Memory B cell (primary cell): ENCODE measurements at regions not wholly inside any gene's neighbourhood (a gene's known extent, or its start where the extent isn't known, plus 50 kb on each side); places are given as distances from the start of the nearest gene placed in this dataset.
A peak's percentile ranks its signal among the peaks of the same experiment; 100 is the strongest.

Experiments used
- ATAC-seq: fragments of 150-1000 bp; cut with Tn5 transposase; 2 replicates; pipeline ENCODE4 v1.10.0; 2021; ENCODE audit warnings: low read depth, mild to moderate bottlenecking, moderate library complexity
- DNase-seq, 2 donors: peaks; one replicate each; pipeline ENCODE4 v3.0.0; 2022; ENCODE audit warnings: low spot score in 2 of 2
- H3K27ac Mint-ChIP-seq: one replicate; pipeline ENCODE4 v1.8.0; 2022; ENCODE audit warnings: mild to moderate bottlenecking, moderate library complexity, mixed read lengths
- H3K27me3 Mint-ChIP-seq: one replicate; pipeline ENCODE4 v1.8.0; 2022; ENCODE audit warnings: mixed read lengths
- H3K36me3 Mint-ChIP-seq: one replicate; pipeline ENCODE4 v1.8.0; 2022; ENCODE audit warnings: mild to moderate bottlenecking, mixed read lengths
- H3K4me1 Mint-ChIP-seq: one replicate; pipeline ENCODE4 v1.8.0; 2022; ENCODE audit warnings: mixed read lengths
- H3K4me3 Mint-ChIP-seq: one replicate; pipeline ENCODE4 v1.8.0; 2022; ENCODE audit warnings: mild to moderate bottlenecking, moderate library complexity, mixed read lengths
- H3K9me3 Mint-ChIP-seq: one replicate; pipeline ENCODE4 v1.8.0; 2022; ENCODE audit warnings: mixed read lengths

- Mint-ChIP-seq H3K4me3 (no peak overlapping the region), H3K36me3 (no peaks in the 10 kb centered on the region), H3K4me1 (peaks cover 9% of the 10 kb centered on the region), H3K9me3 (no peaks in the 10 kb centered on the region), H3K27me3 (peaks cover 14% of the 10 kb centered on the region), H3K27ac (no peak overlapping the region)
- no peak for ATAC-seq
- no peak for DNase-seq
These were observed 466.8 kb upstream of the MEX3C start for GRCh38 chr18:51664236-51664635.

GRCh38 chr18:51666763-51667191, 469.3 kb upstream of the MEX3C start:
- H3K4me1 Mint-ChIP-seq: peaks cover 5% of the 10 kb centered on the region
- no peaks in the 10 kb centered on the region for H3K9me3 Mint-ChIP-seq
- no peak overlapping the region for H3K4me3 Mint-ChIP-seq
- H3K36me3 Mint-ChIP-seq: no peaks in the 10 kb centered on the region
- no peak for ATAC-seq
- H3K27ac Mint-ChIP-seq: no peak overlapping the region
- no peak for DNase-seq
- peaks cover 11% of the 10 kb centered on the region for H3K27me3 Mint-ChIP-seq

GRCh38 chr18:51668101-51668500, 470.6 kb upstream of the MEX3C start:
- ATAC-seq (peak; percentile 35), DNase-seq (peak; percentile 37 to 52)
- H3K4me1 Mint-ChIP-seq: peaks cover 5% of the 10 kb centered on the region
- H3K4me3 Mint-ChIP-seq: no peak overlapping the region
- no peaks in the 10 kb centered on the region for H3K36me3 Mint-ChIP-seq
- H3K27ac Mint-ChIP-seq: no peak overlapping the region
- H3K9me3 Mint-ChIP-seq: no peaks in the 10 kb centered on the region
- H3K27me3 Mint-ChIP-seq: peaks cover 11% of the 10 kb centered on the region

GRCh38 chr18:51668607-51669006, 471.1 kb upstream of the MEX3C start:
- peaks cover 11% of the 10 kb centered on the region for H3K27me3 Mint-ChIP-seq
- H3K4me1 Mint-ChIP-seq: peaks cover 5% of the 10 kb centered on the region
- no peaks in the 10 kb centered on the region for H3K9me3 Mint-ChIP-seq
- no peaks in the 10 kb centered on the region for H3K36me3 Mint-ChIP-seq
- no peak overlapping the region for H3K27ac Mint-ChIP-seq
- DNase-seq (no peak), ATAC-seq (no peak)
- no peak overlapping the region for H3K4me3 Mint-ChIP-seq

GRCh38 chr18:51686590-51686989, 489.1 kb upstream of the MEX3C start:
- Mint-ChIP-seq H3K27ac (no peak overlapping the region), H3K36me3 (no peaks in the 10 kb centered on the region), H3K27me3 (peaks cover 1% of the 10 kb centered on the region), H3K4me3 (no peak overlapping the region), H3K4me1 (no peaks in the 10 kb centered on the region), H3K9me3 (peaks cover 7% of the 10 kb centered on the region)
- ATAC-seq (no peak), DNase-seq (no peak)

GRCh38 chr18:51687845-51688585, 490.5 kb upstream of the MEX3C start:
- Mint-ChIP-seq H3K4me1 (no peaks in the 10 kb centered on the region), H3K9me3 (no peaks in the 10 kb centered on the region), H3K27ac (no peak overlapping the region), H3K4me3 (no peak overlapping the region), H3K36me3 (no peaks in the 10 kb centered on the region), H3K27me3 (peaks cover 1% of the 10 kb centered on the region)
- DNase-seq: no peak
- ATAC-seq: no peak

- Mint-ChIP-seq H3K36me3 (no peaks in the 10 kb centered on the region), H3K27me3 (peaks cover 1% of the 10 kb centered on the region), H3K9me3 (peaks cover 1% of the 10 kb centered on the region), H3K4me3 (no peak overlapping the region), H3K4me1 (no peaks in the 10 kb centered on the region), H3K27ac (no peak overlapping the region)
- no peak for DNase-seq
- ATAC-seq: no peak
These were observed 495.1 kb upstream of the MEX3C start for GRCh38 chr18:51692612-51693011.

GRCh38 chr18:51711298-51711889, 513.9 kb upstream of the MEX3C start:
- H3K9me3 Mint-ChIP-seq: peaks cover 12% of the 10 kb centered on the region
- ATAC-seq (peak; percentile 84), DNase-seq (no peak)
- no peak overlapping the region for H3K27ac Mint-ChIP-seq
- peaks cover 7% of the 10 kb centered on the region for H3K36me3 Mint-ChIP-seq
- H3K4me1 Mint-ChIP-seq: peaks cover 8% of the 10 kb centered on the region
- no peaks in the 10 kb centered on the region for H3K27me3 Mint-ChIP-seq
- no peak overlapping the region for H3K4me3 Mint-ChIP-seq

- H3K36me3 Mint-ChIP-seq: no peaks in the 10 kb centered on the region
- no peak for DNase-seq
These were observed 515.3 kb upstream of the MEX3C start for GRCh38 chr18:51712821-51713220.

GRCh38 chr18:51716277-51716676, 518.8 kb upstream of the MEX3C start:
- H3K4me1 Mint-ChIP-seq: peaks cover 8% of the 10 kb centered on the region
- no peaks in the 10 kb centered on the region for H3K27me3 Mint-ChIP-seq
- H3K4me3 Mint-ChIP-seq: no peak overlapping the region
- H3K36me3 Mint-ChIP-seq: no peaks in the 10 kb centered on the region
- ATAC-seq (no peak), DNase-seq (no peak)
- H3K27ac Mint-ChIP-seq: no peak overlapping the region
- peaks cover 8% of the 10 kb centered on the region for H3K9me3 Mint-ChIP-seq

More at GRCh38 chr18:51712821-51713220, 515.3 kb upstream of the MEX3C start:
- H3K27me3 Mint-ChIP-seq: no peaks in the 10 kb centered on the region
- H3K27ac Mint-ChIP-seq: no peak overlapping the region
- peaks cover 5% of the 10 kb centered on the region for H3K9me3 Mint-ChIP-seq
- H3K4me3 Mint-ChIP-seq: no peak overlapping the region
- H3K4me1 Mint-ChIP-seq: peaks cover 8% of the 10 kb centered on the region
- ATAC-seq: no peak

- H3K36me3 Mint-ChIP-seq: no peaks in the 10 kb centered on the region
- peaks cover under 1% of the 10 kb centered on the region for H3K4me1 Mint-ChIP-seq
- DNase-seq (no peak), ATAC-seq (no peak)
- no peak overlapping the region for H3K27ac Mint-ChIP-seq
- H3K4me3 Mint-ChIP-seq: no peak overlapping the region
- H3K9me3 Mint-ChIP-seq: peaks cover 3% of the 10 kb centered on the region
- H3K27me3 Mint-ChIP-seq: no peaks in the 10 kb centered on the region
These were observed 523.9 kb upstream of the MEX3C start for GRCh38 chr18:51721388-51721787.

- no peak overlapping the region for H3K4me3 Mint-ChIP-seq
- no peaks in the 10 kb centered on the region for H3K27me3 Mint-ChIP-seq
- no peak for DNase-seq
- peaks cover 3% of the 10 kb centered on the region for H3K4me1 Mint-ChIP-seq
- H3K36me3 Mint-ChIP-seq: no peaks in the 10 kb centered on the region
- peaks cover 3% of the 10 kb centered on the region for H3K9me3 Mint-ChIP-seq
- ATAC-seq: no peak
- H3K27ac Mint-ChIP-seq: no peak overlapping the region
These were observed 524.5 kb upstream of the MEX3C start for GRCh38 chr18:51721996-51722395.

GRCh38 chr18:51724790-51725721, 527.6 kb upstream of the MEX3C start:
- peaks cover 9% of the 10 kb centered on the region for H3K4me1 Mint-ChIP-seq
- ATAC-seq: no peak
- H3K9me3 Mint-ChIP-seq: peaks cover 2% of the 10 kb centered on the region
- no peak overlapping the region for H3K4me3 Mint-ChIP-seq
- H3K36me3 Mint-ChIP-seq: no peaks in the 10 kb centered on the region
- no peaks in the 10 kb centered on the region for H3K27me3 Mint-ChIP-seq
- no peak overlapping the region for H3K27ac Mint-ChIP-seq
- DNase-seq: no peak

GRCh38 chr18:51726614-51727013, 529.1 kb upstream of the MEX3C start:
- no peak overlapping the region for H3K27ac Mint-ChIP-seq
- H3K4me1 Mint-ChIP-seq: peaks cover 9% of the 10 kb centered on the region
- no peaks in the 10 kb centered on the region for H3K36me3 Mint-ChIP-seq
- no peak overlapping the region for H3K4me3 Mint-ChIP-seq
- H3K9me3 Mint-ChIP-seq: no peaks in the 10 kb centered on the region
- no peaks in the 10 kb centered on the region for H3K27me3 Mint-ChIP-seq
- ATAC-seq (no peak), DNase-seq (no peak)
